ENCODE measurements at regions not wholly inside any gene's neighbourhood (a gene's known extent, or its start where the extent isn't known, plus 50 kb on each side); places are given as distances from the start of the nearest gene placed in this dataset.

DNA sequence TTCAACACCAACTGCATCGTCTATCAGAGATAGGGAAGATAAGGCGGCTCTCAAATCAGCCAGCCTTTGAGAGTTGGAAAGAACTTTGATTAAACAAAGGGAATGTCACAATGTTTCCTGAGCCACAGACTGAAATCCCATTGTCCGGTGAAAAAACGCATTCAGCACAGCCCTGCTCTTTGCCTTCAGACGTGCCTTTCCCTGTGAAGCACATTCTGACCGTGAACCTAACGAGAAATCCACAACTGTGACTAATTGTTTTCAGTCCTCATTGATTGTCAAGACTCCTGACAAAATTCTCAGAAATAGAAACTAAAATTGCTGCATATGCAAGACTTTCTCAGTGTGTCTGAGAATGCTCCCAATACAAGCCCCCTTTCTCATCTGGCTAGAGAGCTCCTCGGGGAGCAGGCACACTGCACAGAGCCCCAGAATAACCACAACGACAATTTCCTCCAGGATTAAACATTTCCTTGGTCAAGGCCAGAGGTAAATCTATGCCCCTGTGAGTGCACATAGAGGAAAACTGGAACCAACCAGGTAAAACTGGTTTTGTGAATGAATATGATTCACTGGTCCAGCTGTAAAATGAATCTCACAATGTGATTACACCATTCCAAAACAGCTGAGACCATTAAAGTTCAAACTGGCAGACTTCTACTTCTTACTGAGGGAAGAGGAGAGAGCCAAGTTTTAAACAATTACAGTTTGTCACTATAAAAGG is 561.9 kb upstream of the ID2 start:
- no peak for TF ChIP-seq CTCF (IDR thresholded peaks at IDR 0.05; ENCODE audit: insufficient read depth, low read length, poor library complexity, severe bottlenecking)
- Histone ChIP-seq H3K27me3 (replicated peaks; ENCODE audit: control insufficient read depth, insufficient read depth, low read length) (no peaks in the 10 kb centered on the region), H3K36me3 (ENCODE audit: control insufficient read depth, insufficient read depth, low read length) (no peaks in the 10 kb centered on the region), H3K4me3 (replicated peaks; ENCODE audit: low read depth, low read length) (no peak overlapping the region)
- DNase-seq (ENCODE audit: extremely low read depth, insufficient read length) = no peak

GRCh38 chr2:8120506-8120860 is 561.4 kb upstream of the ID2 start:
- no peak for DNase-seq (ENCODE audit: extremely low read depth, insufficient read length)
- H3K36me3 ChIP-seq (ENCODE audit: control insufficient read depth, insufficient read depth, low read length) = no peaks in the 10 kb centered on the region
- no peaks in the 10 kb centered on the region for H3K27me3 ChIP-seq (replicated peaks; ENCODE audit: control insufficient read depth, insufficient read depth, low read length)
- no peak overlapping the region for H3K4me3 ChIP-seq (replicated peaks; ENCODE audit: low read depth, low read length)
- no peak for TF ChIP-seq CTCF (IDR thresholded peaks at IDR 0.05; ENCODE audit: insufficient read depth, low read length, poor library complexity, severe bottlenecking)

DNA sequence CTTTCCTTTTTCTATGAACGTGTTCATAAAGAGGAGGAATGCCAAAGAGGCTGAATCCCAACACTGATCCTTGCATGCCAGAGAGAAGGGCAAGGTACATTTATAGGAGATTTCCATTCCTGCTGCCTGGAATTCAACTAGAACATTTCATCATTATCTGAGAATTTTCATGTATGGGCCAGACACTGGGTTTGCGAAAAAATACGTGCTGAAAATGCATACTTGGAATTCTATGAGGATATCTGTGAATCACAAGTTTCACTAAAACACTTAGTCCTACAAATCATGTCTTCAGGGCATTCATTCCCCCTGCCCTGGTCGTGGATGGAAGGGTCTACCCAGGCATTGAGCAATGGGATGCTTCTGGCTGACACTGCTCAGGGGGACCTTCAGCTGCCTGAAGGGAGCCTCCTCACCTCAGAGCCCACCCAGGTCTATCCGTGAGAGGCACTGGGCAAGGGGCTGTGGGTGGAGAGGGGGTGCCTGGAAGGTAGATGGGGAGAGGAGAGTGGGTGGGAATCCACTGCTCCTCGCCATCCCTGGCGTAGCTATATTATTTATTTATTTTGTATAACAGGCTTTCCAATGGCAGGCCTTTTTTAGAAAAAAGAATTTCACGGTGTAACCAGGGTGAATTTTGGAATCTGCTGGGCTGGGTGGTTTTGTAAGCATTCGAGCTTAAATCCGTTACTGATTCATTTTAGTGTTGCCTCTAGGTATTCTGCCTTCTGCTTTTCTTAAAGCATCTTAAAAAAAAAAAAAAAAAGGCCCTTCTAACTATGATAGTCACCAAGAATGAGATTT is 560.6 kb upstream of the ID2 start:
- no peak for TF ChIP-seq CTCF (IDR thresholded peaks at IDR 0.05; ENCODE audit: insufficient read depth, low read length, poor library complexity, severe bottlenecking)
- Histone ChIP-seq H3K36me3 (ENCODE audit: control insufficient read depth, insufficient read depth, low read length) (no peaks in the 10 kb centered on the region), H3K27me3 (replicated peaks; ENCODE audit: control insufficient read depth, insufficient read depth, low read length) (0 out of 2 replicates have a peak, but pooled peaks cover 3% of the 10 kb centered on the region), H3K4me3 (replicated peaks; ENCODE audit: low read depth, low read length) (no peak overlapping the region)
- no peak for DNase-seq (ENCODE audit: extremely low read depth, insufficient read length)

- no peaks in the 10 kb centered on the region for H3K36me3 ChIP-seq (ENCODE audit: control insufficient read depth, insufficient read depth, low read length)
- DNase-seq (ENCODE audit: extremely low read depth, insufficient read length) = no peak
- TF ChIP-seq CTCF (IDR thresholded peaks at IDR 0.05; ENCODE audit: insufficient read depth, low read length, poor library complexity, severe bottlenecking) = no peak
- H3K4me3 ChIP-seq (replicated peaks; ENCODE audit: low read depth, low read length) = no peak overlapping the region
- 0 out of 2 replicates have a peak, but pooled peaks cover 3% of the 10 kb centered on the region for H3K27me3 ChIP-seq (replicated peaks; ENCODE audit: control insufficient read depth, insufficient read depth, low read length)
Measured at GRCh38 chr2:8121826-8122513, 559.9 kb upstream of the ID2 start.

DNA sequence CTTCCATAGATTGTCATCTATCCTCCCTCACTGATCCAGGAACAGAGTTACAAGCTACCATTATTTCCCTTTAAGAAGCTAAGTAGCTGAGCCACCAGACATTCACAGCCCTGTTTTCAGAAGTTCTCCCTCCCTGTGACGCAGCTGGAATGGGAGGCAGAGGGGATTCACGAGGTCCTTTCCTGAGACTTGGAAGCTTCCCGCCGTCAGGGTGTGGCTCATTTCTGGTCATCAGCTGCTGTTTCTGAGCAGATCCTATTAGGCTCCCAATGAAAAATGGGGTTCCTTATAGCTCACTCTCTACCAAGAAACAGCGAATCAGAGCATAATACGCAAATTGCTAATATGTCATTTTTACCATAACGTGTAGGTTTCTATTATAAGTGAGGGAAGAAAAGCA is 559.3 kb upstream of the ID2 start:
- TF ChIP-seq CTCF (IDR thresholded peaks at IDR 0.05; ENCODE audit: insufficient read depth, low read length, poor library complexity, severe bottlenecking) = no peak
- 0 out of 2 replicates have a peak, but pooled peaks cover 3% of the 10 kb centered on the region for H3K27me3 ChIP-seq (replicated peaks; ENCODE audit: control insufficient read depth, insufficient read depth, low read length)
- DNase-seq (ENCODE audit: extremely low read depth, insufficient read length) = no peak
- H3K36me3 ChIP-seq (ENCODE audit: control insufficient read depth, insufficient read depth, low read length) = no peaks in the 10 kb centered on the region
- H3K4me3 ChIP-seq (replicated peaks; ENCODE audit: low read depth, low read length) = no peak overlapping the region
